ENCODE measurements at regions not wholly inside any gene's neighbourhood (a gene's known extent, or its start where the extent isn't known, plus 50 kb on each side); places are given as distances from the start of the nearest gene placed in this dataset.

DNA sequence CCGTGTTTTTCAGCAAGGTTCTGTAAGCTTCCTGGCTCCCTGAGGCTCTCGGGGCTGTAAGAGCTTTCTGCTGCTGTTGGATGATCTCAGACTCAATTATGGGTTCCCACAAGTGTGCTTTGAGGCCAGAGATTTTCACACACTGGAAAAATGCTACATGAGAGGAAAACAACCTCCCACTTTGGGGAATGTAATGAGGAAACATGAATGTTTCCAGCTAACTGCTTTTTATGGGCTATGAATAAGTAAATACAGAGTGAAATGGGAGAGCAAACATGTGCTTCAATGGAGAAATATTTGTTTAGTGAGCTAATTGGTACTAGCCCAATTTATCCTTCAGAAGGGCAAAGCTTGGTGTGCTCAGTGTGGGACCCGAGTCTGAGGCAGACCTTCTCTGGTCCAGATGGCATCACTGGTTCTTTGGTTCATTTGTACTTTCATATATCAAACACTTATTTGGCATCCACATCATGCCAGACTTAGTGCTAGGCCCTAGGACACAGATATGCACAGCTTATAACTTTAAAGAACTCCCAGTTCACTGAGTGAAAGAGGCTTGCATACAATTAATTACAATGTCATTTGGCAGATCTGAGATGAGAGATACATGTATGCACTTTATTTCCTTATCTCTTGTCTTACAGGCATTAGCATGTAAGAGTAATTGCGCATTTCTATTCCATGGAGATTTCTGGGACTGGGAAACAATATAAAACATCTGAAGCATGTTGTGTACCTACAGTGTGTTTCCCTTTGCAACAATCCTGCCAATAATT is 248.8 kb downstream of the RDH14 start:
- no peak for TF ChIP-seq HDGF (IDR thresholded peaks at IDR 0.05; ENCODE audit: borderline replicate concordance)
- TF ChIP-seq SUZ12 (IDR thresholded peaks at IDR 0.05): no peak
- CTCF ChIA-PET: no interaction called here
- POLR2A ChIA-PET: no interaction called here
- DNase-seq (ENCODE audit: extremely low spot score): no peak

DNA sequence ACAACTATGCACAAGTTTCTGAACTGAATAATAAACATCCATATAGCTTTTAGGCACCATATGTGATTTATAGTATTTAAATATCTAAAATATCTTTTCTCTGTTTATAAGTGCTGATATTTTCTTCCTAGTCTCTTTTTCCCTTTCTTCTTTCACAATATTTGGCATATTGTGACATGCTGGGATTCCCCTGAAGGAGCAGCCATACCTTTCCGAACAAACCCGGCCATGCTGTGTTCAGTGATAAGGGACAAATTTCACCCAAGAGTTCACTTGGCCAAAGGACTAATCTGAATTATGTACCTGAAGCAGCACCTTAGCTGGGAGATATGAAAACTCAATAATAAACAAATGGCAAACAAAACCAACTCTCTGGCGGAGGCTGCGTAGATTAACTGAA is 250.8 kb downstream of the RDH14 start:
- no peak for DNase-seq (ENCODE audit: extremely low spot score)
- TF ChIP-seq ZNF384 (IDR thresholded peaks at IDR 0.05): no peak
- TF ChIP-seq CTBP1 (IDR thresholded peaks at IDR 0.05; ENCODE audit: borderline replicate concordance): no peak
- no peak for TF ChIP-seq ELF4 (IDR thresholded peaks at IDR 0.05)
- TF ChIP-seq FOXM1 (IDR thresholded peaks at IDR 0.05; ENCODE audit: borderline replicate concordance): no peak
- TF ChIP-seq BHLHE40 (IDR thresholded peaks at IDR 0.05; ENCODE audit: borderline replicate concordance): no peak
- TF ChIP-seq NFRKB (IDR thresholded peaks at IDR 0.05): no peak
- TF ChIP-seq, protein P1, sequence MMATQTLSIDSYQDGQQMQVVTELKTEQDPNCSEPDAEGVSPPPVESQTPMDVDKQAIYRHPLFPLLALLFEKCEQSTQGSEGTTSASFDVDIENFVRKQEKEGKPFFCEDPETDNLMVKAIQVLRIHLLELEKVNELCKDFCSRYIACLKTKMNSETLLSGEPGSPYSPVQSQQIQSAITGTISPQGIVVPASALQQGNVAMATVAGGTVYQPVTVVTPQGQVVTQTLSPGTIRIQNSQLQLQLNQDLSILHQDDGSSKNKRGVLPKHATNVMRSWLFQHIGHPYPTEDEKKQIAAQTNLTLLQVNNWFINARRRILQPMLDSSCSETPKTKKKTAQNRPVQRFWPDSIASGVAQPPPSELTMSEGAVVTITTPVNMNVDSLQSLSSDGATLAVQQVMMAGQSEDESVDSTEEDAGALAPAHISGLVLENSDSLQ (IDR thresholded peaks at IDR 0.05): no peak
- TF ChIP-seq LEF1 (IDR thresholded peaks at IDR 0.05; ENCODE audit: borderline replicate concordance): no peak
- no peak for TF ChIP-seq FOXK2 (IDR thresholded peaks at IDR 0.05)
- no peak for TF ChIP-seq L3MBTL2 (conservative IDR thresholded peaks at IDR 0.05)
- no peak for TF ChIP-seq ARNT (IDR thresholded peaks at IDR 0.05)
- no peak for TF ChIP-seq FOXA1 (IDR thresholded peaks at IDR 0.05)
- ChIA-PET POLR2A (no interaction called here), CTCF (no interaction called here)

DNA sequence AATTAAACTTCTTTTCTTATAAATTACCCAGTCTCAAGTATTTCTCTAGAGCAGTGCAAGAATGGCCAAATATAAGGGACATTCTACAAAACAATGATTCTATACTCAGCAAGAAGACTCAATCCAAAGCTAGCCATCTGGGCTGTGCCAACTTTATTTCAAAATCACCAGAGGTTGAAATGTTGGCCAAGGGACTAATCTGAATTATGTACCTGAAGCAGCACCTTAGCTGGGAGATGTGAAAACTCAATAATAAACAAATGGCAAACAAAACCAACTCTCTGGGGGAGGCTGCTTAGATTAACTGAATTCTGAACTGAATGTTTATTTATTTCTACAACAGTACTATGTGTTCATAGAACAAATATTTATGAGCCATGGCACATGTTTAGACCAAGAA is 251.3 kb downstream of the RDH14 start:
- POLR2A ChIA-PET: no interaction called here
- CTCF ChIA-PET: no interaction called here
- no peak for TF ChIP-seq TARDBP (IDR thresholded peaks at IDR 0.05)
- TF ChIP-seq HDGF (IDR thresholded peaks at IDR 0.05; ENCODE audit: borderline replicate concordance): no peak
- TF ChIP-seq, protein P1 (IDR thresholded peaks at IDR 0.05): no peak
- TF ChIP-seq BHLHE40 (IDR thresholded peaks at IDR 0.05; ENCODE audit: borderline replicate concordance): no peak
- TF ChIP-seq CTBP1 (IDR thresholded peaks at IDR 0.05; ENCODE audit: borderline replicate concordance): no peak
- no peak for TF ChIP-seq FOXK2 (IDR thresholded peaks at IDR 0.05)
- no peak for TF ChIP-seq FOXA1 (IDR thresholded peaks at IDR 0.05)
- no peak for TF ChIP-seq L3MBTL2 (conservative IDR thresholded peaks at IDR 0.05)
- TF ChIP-seq ELF4 (IDR thresholded peaks at IDR 0.05): no peak
- no peak for TF ChIP-seq SP1 (IDR thresholded peaks at IDR 0.05)
- TF ChIP-seq ZNF384 (IDR thresholded peaks at IDR 0.05): no peak
- TF ChIP-seq SUZ12 (IDR thresholded peaks at IDR 0.05): no peak
- TF ChIP-seq LEF1 (IDR thresholded peaks at IDR 0.05; ENCODE audit: borderline replicate concordance): no peak
- no peak for TF ChIP-seq ARNT (IDR thresholded peaks at IDR 0.05)
- no peak for TF ChIP-seq FOXM1 (IDR thresholded peaks at IDR 0.05; ENCODE audit: borderline replicate concordance)
- no peak for TF ChIP-seq NFRKB (IDR thresholded peaks at IDR 0.05)
- DNase-seq (ENCODE audit: extremely low spot score): no peak

DNA sequence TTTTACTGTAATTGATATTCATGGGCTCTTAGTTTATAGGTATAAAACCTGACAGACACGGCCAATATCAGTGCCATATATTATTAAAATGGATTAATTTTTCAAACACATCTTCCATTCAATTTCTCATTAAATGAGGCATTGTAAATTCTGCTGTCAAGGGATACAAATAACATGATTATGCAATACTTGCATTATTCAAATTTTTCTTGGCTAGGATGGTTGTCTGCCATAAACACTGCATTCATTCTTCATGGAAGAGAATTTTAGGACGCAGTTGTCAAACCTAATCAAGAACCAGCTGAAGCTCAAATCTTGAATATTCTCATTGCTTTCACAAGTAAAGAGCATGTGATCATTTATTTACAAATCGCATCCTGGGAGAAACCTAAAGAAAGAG is 255.6 kb downstream of the RDH14 start:
- ChIA-PET CTCF (no interaction called here), POLR2A (no interaction called here)
- TF ChIP-seq BHLHE40 (IDR thresholded peaks at IDR 0.05; ENCODE audit: borderline replicate concordance) (no peak), NFRKB (IDR thresholded peaks at IDR 0.05) (no peak), FOXK2 (IDR thresholded peaks at IDR 0.05) (no peak), ELF4 (IDR thresholded peaks at IDR 0.05) (no peak), CTBP1 (IDR thresholded peaks at IDR 0.05; ENCODE audit: borderline replicate concordance) (no peak), L3MBTL2 (conservative IDR thresholded peaks at IDR 0.05) (no peak), FOXA1 (IDR thresholded peaks at IDR 0.05) (no peak), HDGF (IDR thresholded peaks at IDR 0.05; ENCODE audit: borderline replicate concordance) (no peak), ARNT (IDR thresholded peaks at IDR 0.05) (no peak), SP1 (IDR thresholded peaks at IDR 0.05) (no peak), SUZ12 (IDR thresholded peaks at IDR 0.05) (no peak), ZNF384 (IDR thresholded peaks at IDR 0.05) (no peak), LEF1 (IDR thresholded peaks at IDR 0.05; ENCODE audit: borderline replicate concordance) (no peak), TARDBP (IDR thresholded peaks at IDR 0.05) (no peak), FOXM1 (IDR thresholded peaks at IDR 0.05; ENCODE audit: borderline replicate concordance) (no peak)
- TF ChIP-seq, protein P1 (IDR thresholded peaks at IDR 0.05): no peak
- no peak for DNase-seq (ENCODE audit: extremely low spot score)

DNA sequence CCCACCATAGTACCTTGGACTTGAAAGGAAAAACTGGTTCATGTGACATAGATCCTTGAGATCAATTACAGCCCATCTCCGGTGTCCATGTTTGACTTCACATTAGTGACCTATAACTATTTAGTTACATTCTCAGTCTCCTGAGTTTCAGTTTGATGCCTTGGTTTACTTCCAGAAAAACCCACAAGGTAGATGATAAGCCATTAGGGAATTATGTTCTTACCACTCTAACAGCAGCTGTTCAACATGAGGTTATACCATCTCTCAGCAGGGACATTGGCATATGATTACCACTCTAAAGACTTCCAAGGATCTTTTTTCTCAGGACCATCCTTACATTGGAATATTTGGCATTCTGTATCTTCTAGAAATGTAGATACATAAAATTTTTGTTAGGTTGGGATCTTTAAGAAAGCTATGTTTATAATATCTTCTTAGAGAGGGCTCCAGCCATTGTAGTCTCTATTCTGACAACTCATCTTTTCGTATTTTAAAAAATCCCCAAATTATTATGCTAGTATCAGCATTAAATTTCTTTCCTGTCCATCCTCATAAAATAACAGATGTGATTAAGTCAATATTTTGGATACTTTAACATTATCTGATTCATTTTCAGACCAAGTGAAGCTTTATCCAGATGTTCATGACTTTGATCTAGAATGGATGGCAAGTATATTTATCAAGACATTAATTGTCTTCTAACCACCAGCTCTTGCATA is 258.9 kb downstream of the RDH14 start:
- ChIA-PET POLR2A (no interaction called here), CTCF (no interaction called here)
- no peak for DNase-seq (ENCODE audit: extremely low spot score)
- TF ChIP-seq SUZ12 (IDR thresholded peaks at IDR 0.05) (no peak), FOXK2 (IDR thresholded peaks at IDR 0.05) (no peak), SP1 (IDR thresholded peaks at IDR 0.05) (no peak), BHLHE40 (IDR thresholded peaks at IDR 0.05; ENCODE audit: borderline replicate concordance) (no peak), HDGF (IDR thresholded peaks at IDR 0.05; ENCODE audit: borderline replicate concordance) (no peak), NFRKB (IDR thresholded peaks at IDR 0.05) (no peak), TARDBP (IDR thresholded peaks at IDR 0.05) (no peak), CTBP1 (IDR thresholded peaks at IDR 0.05; ENCODE audit: borderline replicate concordance) (no peak), FOXA1 (IDR thresholded peaks at IDR 0.05) (no peak), FOXM1 (IDR thresholded peaks at IDR 0.05; ENCODE audit: borderline replicate concordance) (no peak), ELF4 (IDR thresholded peaks at IDR 0.05) (no peak), L3MBTL2 (conservative IDR thresholded peaks at IDR 0.05) (no peak), ZNF384 (IDR thresholded peaks at IDR 0.05) (no peak), ARNT (IDR thresholded peaks at IDR 0.05) (no peak)
